ENCODE measurements at regions not wholly inside any gene's neighbourhood (a gene's known extent, or its start where the extent isn't known, plus 50 kb on each side); places are given as distances from the start of the nearest gene placed in this dataset.
"Not testable (repeated sequence)": the region's sequence is repeated elsewhere in the genome, so short reads cannot be mapped to it uniquely, and the experiment has no call there.

GRCh38 chr13:91025442-91025841 is 322.0 kb upstream of the MIR17HG start:
- no peak for DNase-seq (ENCODE audit: low read depth)

GRCh38 chr13:91031508-91031907 is 316.0 kb upstream of the MIR17HG start:
- no peak for DNase-seq (ENCODE audit: low read depth)

- no peak for DNase-seq (ENCODE audit: low read depth)
Observed at GRCh38 chr13:91032104-91032503, 315.4 kb upstream of the MIR17HG start.

GRCh38 chr13:91036886-91037285 is 310.6 kb upstream of the MIR17HG start:
- no peak for DNase-seq (ENCODE audit: low read depth)

GRCh38 chr13:91042870-91043269 is 304.6 kb upstream of the MIR17HG start:
- no peak for DNase-seq (ENCODE audit: low read depth)

- no peak for DNase-seq (ENCODE audit: low read depth)
Observed at GRCh38 chr13:91045351-91046034, 302.0 kb upstream of the MIR17HG start.

GRCh38 chr13:91046715-91047327 is 300.7 kb upstream of the MIR17HG start:
- DNase-seq (ENCODE audit: low read depth) = no peak

- DNase-seq (ENCODE audit: low read depth) = no peak
Observed at GRCh38 chr13:91050970-91051369, 296.5 kb upstream of the MIR17HG start.

GRCh38 chr13:91052876-91053275 is 294.6 kb upstream of the MIR17HG start:
- DNase-seq (ENCODE audit: low read depth) = no peak

GRCh38 chr13:91053318-91054065 is 294.0 kb upstream of the MIR17HG start:
- DNase-seq (ENCODE audit: low read depth) = no peak

GRCh38 chr13:91054902-91055301 is 292.6 kb upstream of the MIR17HG start:
- DNase-seq (ENCODE audit: low read depth) = no peak

GRCh38 chr13:91056746-91057145 is 290.7 kb upstream of the MIR17HG start:
- no peak for DNase-seq (ENCODE audit: low read depth)

GRCh38 chr13:91057507-91057906 is 290.0 kb upstream of the MIR17HG start:
- DNase-seq (ENCODE audit: low read depth) = not testable (repeated sequence)

- DNase-seq (ENCODE audit: low read depth) = no peak
Observed at GRCh38 chr13:91058066-91058465, 289.4 kb upstream of the MIR17HG start.

GRCh38 chr13:91058919-91059318 is 288.6 kb upstream of the MIR17HG start:
- DNase-seq (ENCODE audit: low read depth) = no peak

- DNase-seq (ENCODE audit: low read depth) = no peak
Observed at GRCh38 chr13:91066745-91067144, 280.7 kb upstream of the MIR17HG start.

GRCh38 chr13:91072486-91072885 is 275.0 kb upstream of the MIR17HG start:
- DNase-seq (ENCODE audit: low read depth) = no peak

GRCh38 chr13:91074091-91074490 is 273.4 kb upstream of the MIR17HG start:
- no peak for DNase-seq (ENCODE audit: low read depth)

- no peak for DNase-seq (ENCODE audit: low read depth)
Observed at GRCh38 chr13:91076830-91077229, 270.7 kb upstream of the MIR17HG start.

- no peak for DNase-seq (ENCODE audit: low read depth)
Observed at GRCh38 chr13:91078093-91078679, 269.3 kb upstream of the MIR17HG start.

- no peak for DNase-seq (ENCODE audit: low read depth)
Observed at GRCh38 chr13:91079176-91079575, 268.3 kb upstream of the MIR17HG start.

- DNase-seq (ENCODE audit: low read depth) = no peak
Observed at GRCh38 chr13:91085127-91085526, 262.4 kb upstream of the MIR17HG start.

All from stimulated activated CD4-positive, alpha-beta T cell treated with anti-CD3 and anti-CD28 coated beads, Interleukin-2, amount 100 ng/mL, for 4 hours (primary cell).